ENCODE measurements at regions not wholly inside any gene's neighbourhood (a gene's known extent, or its start where the extent isn't known, plus 50 kb on each side); places are given as distances from the start of the nearest gene placed in this dataset.

GRCh38 chr1:193489191-193489590 is 302.8 kb upstream of the B3GALT2 start:
- DNase-seq (ENCODE audit: low read depth in 1 of 2, low spot score in 1 of 2) = no peak
- Histone ChIP-seq H3K27me3 (ENCODE audit: insufficient read depth, poor library complexity, severe bottlenecking) (no peaks in the 10 kb centered on the region), H3K4me3 (replicated peaks; ENCODE audit: insufficient read depth, low read length) (no peak overlapping the region), H3K27ac (replicated peaks) (no peak overlapping the region)
- TF ChIP-seq, protein P1, sequence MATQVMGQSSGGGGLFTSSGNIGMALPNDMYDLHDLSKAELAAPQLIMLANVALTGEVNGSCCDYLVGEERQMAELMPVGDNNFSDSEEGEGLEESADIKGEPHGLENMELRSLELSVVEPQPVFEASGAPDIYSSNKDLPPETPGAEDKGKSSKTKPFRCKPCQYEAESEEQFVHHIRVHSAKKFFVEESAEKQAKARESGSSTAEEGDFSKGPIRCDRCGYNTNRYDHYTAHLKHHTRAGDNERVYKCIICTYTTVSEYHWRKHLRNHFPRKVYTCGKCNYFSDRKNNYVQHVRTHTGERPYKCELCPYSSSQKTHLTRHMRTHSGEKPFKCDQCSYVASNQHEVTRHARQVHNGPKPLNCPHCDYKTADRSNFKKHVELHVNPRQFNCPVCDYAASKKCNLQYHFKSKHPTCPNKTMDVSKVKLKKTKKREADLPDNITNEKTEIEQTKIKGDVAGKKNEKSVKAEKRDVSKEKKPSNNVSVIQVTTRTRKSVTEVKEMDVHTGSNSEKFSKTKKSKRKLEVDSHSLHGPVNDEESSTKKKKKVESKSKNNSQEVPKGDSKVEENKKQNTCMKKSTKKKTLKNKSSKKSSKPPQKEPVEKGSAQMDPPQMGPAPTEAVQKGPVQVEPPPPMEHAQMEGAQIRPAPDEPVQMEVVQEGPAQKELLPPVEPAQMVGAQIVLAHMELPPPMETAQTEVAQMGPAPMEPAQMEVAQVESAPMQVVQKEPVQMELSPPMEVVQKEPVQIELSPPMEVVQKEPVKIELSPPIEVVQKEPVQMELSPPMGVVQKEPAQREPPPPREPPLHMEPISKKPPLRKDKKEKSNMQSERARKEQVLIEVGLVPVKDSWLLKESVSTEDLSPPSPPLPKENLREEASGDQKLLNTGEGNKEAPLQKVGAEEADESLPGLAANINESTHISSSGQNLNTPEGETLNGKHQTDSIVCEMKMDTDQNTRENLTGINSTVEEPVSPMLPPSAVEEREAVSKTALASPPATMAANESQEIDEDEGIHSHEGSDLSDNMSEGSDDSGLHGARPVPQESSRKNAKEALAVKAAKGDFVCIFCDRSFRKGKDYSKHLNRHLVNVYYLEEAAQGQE (IDR thresholded peaks at IDR 0.05; ENCODE audit: insufficient replicate concordance, low read depth) = no peak
- TF ChIP-seq, protein P2, sequence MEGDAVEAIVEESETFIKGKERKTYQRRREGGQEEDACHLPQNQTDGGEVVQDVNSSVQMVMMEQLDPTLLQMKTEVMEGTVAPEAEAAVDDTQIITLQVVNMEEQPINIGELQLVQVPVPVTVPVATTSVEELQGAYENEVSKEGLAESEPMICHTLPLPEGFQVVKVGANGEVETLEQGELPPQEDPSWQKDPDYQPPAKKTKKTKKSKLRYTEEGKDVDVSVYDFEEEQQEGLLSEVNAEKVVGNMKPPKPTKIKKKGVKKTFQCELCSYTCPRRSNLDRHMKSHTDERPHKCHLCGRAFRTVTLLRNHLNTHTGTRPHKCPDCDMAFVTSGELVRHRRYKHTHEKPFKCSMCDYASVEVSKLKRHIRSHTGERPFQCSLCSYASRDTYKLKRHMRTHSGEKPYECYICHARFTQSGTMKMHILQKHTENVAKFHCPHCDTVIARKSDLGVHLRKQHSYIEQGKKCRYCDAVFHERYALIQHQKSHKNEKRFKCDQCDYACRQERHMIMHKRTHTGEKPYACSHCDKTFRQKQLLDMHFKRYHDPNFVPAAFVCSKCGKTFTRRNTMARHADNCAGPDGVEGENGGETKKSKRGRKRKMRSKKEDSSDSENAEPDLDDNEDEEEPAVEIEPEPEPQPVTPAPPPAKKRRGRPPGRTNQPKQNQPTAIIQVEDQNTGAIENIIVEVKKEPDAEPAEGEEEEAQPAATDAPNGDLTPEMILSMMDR (IDR thresholded peaks at IDR 0.05; ENCODE audit: insufficient read depth, low read length) = no peak
- no peak for TF ChIP-seq SPI1 (IDR thresholded peaks at IDR 0.05; ENCODE audit: borderline replicate concordance, low read depth)
- no peak for TF ChIP-seq GABPA (IDR thresholded peaks at IDR 0.05; ENCODE audit: low read depth)
- TF ChIP-seq POLR2AphosphoS5 (IDR thresholded peaks at IDR 0.05; ENCODE audit: low read depth) = no peak

DNA sequence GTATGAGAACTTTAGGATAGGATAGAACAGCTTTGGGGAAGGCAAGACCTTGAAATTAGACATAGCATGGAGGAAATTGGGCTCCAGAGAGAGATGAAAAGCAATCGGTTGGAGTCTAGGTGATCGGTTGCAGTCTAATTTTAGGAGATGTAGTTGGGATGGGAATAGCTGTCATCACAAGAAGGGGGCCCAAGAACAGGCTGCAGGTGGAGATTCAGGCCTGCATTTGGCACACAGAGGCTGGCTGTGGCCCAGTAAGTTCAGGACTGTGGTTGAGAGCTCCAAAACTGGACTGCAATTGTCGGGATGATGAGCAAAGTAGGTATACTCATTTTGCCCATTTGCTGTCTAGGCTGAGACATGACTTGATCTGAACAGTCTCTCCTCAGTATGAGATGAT is 301.3 kb upstream of the B3GALT2 start:
- Histone ChIP-seq H3K27ac (replicated peaks) (no peak overlapping the region), H3K27me3 (ENCODE audit: insufficient read depth, poor library complexity, severe bottlenecking) (no peaks in the 10 kb centered on the region), H3K4me3 (replicated peaks; ENCODE audit: insufficient read depth, low read length) (no peak overlapping the region)
- TF ChIP-seq, protein P2 (IDR thresholded peaks at IDR 0.05; ENCODE audit: insufficient read depth, low read length) = no peak
- TF ChIP-seq, protein P1 (IDR thresholded peaks at IDR 0.05; ENCODE audit: insufficient replicate concordance, low read depth) = no peak
- TF ChIP-seq POLR2AphosphoS5 (IDR thresholded peaks at IDR 0.05; ENCODE audit: low read depth) (no peak), GABPA (IDR thresholded peaks at IDR 0.05; ENCODE audit: low read depth) (no peak), SPI1 (IDR thresholded peaks at IDR 0.05; ENCODE audit: borderline replicate concordance, low read depth) (no peak)
- no peak for DNase-seq (ENCODE audit: low read depth in 1 of 2, low spot score in 1 of 2)

DNA sequence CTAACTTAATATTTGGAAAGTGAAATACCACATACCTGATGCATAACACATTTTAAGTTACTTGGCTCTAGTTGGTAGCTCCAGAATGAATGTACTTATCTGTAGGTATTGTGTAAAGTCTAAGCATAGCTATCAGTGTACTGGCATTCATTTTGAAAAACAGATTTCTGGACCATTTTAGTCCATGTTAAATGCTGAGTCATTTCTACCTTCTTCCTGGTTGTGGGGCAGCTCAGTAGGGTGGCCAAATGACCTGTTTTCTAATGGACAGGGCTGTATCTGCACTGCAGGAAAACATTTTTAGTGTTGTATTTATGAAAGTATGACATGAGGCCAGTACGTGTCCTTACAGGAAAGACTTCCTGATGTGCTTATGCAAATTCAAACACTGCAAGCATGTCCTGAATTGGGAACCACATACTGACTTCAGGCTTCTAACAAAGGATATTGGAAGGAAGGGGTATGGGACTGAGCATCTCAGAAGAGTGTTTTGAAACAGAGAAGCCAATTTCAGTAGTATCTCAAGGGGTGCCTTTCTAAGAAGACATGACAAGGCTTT is 300.3 kb upstream of the B3GALT2 start:
- TF ChIP-seq, protein P2 (IDR thresholded peaks at IDR 0.05; ENCODE audit: insufficient read depth, low read length) = no peak
- TF ChIP-seq POLR2AphosphoS5 (IDR thresholded peaks at IDR 0.05; ENCODE audit: low read depth) (no peak), GABPA (IDR thresholded peaks at IDR 0.05; ENCODE audit: low read depth) (no peak), SPI1 (IDR thresholded peaks at IDR 0.05; ENCODE audit: borderline replicate concordance, low read depth) (no peak)
- TF ChIP-seq, protein P1 (IDR thresholded peaks at IDR 0.05; ENCODE audit: insufficient replicate concordance, low read depth) = no peak
- no peak for DNase-seq (ENCODE audit: low read depth in 1 of 2, low spot score in 1 of 2)
- Histone ChIP-seq H3K4me3 (replicated peaks; ENCODE audit: insufficient read depth, low read length) (no peak overlapping the region), H3K27ac (replicated peaks) (no peak overlapping the region), H3K27me3 (ENCODE audit: insufficient read depth, poor library complexity, severe bottlenecking) (no peaks in the 10 kb centered on the region)

All from HL-60 (cell line).